DOHH2 (cell line): ENCODE measurements at regions not wholly inside any gene's neighbourhood (a gene's known extent, or its start where the extent isn't known, plus 50 kb on each side); places are given as distances from the start of the nearest gene placed in this dataset.

Experiments
- H3F3A ChIP-seq: fragments of 200-600 bp; sonication (generic), shearing (Covaris generic); 2 replicates; pipeline ENCODE4 v1.6.0; 2016; ENCODE audit warnings: antibody characterized with exemption, mild to moderate bottlenecking; ENCODE audit not compliant: control insufficient read depth, insufficient read depth
- H3K27ac ChIP-seq: fragments of 200-600 bp; sonication (generic); 2 replicates; pipeline ENCODE4 v1.5.1; 2014; ENCODE audit warnings: low read depth, mild to moderate bottlenecking, low read length, moderate library complexity
- H3K27me3 ChIP-seq: fragments of 200-600 bp; sonication (generic); 2 replicates; pipeline ENCODE4 v1.6.1; 2014; ENCODE audit warnings: mild to moderate bottlenecking, low read length, mixed read lengths; ENCODE audit not compliant: control insufficient read depth
- H3K36me3 ChIP-seq: fragments of 200-600 bp; sonication (generic); 2 replicates; pipeline ENCODE4 v1.6.1; 2014; ENCODE audit warnings: mild to moderate bottlenecking, low read length, moderate library complexity, mixed read lengths; ENCODE audit not compliant: control insufficient read depth
- H3K4me1 ChIP-seq: fragments of 200-600 bp; sonication (generic); 2 replicates; pipeline ENCODE4 v1.6.1; 2014; ENCODE audit warnings: mild to moderate bottlenecking, low read length, mixed read lengths; ENCODE audit not compliant: control insufficient read depth
- H3K4me2 ChIP-seq: fragments of 200-600 bp; sonication (generic); 2 replicates; pipeline ENCODE4 v1.6.0; 2014; ENCODE audit warnings: mild to moderate bottlenecking, low read length, moderate library complexity
- H3K4me3 ChIP-seq: fragments of 200-600 bp; sonication (generic); 2 replicates; pipeline ENCODE4 v1.5.1; 2014; ENCODE audit warnings: mild to moderate bottlenecking, low read length, mixed read lengths
- H3K79me2 ChIP-seq: fragments of 200-600 bp; sonication (generic); 2 replicates; pipeline ENCODE4 v1.6.1; 2014; ENCODE audit warnings: mild to moderate bottlenecking, low read length, mixed read lengths; ENCODE audit not compliant: control insufficient read depth
- H3K9me2 ChIP-seq: fragments of 200-600 bp; sonication (generic); replicated peaks from 2 replicates; pipeline ENCODE4 v1.6.1; 2014; ENCODE audit warnings: mild to moderate bottlenecking, low read length, mixed read lengths; ENCODE audit not compliant: control insufficient read depth
- H3K9me3 ChIP-seq: fragments of 200-600 bp; sonication (generic); 2 replicates; pipeline ENCODE4 v1.6.1; 2014; ENCODE audit warnings: antibody characterized with exemption, low read length, mixed read lengths; ENCODE audit not compliant: control insufficient read depth, insufficient read depth
- H4K20me1 ChIP-seq: fragments of 200-600 bp; sonication (generic); 2 replicates; pipeline ENCODE4 v1.6.0; 2014; ENCODE audit warnings: low read depth, mild to moderate bottlenecking, antibody characterized with exemption, low read length, moderate library complexity; ENCODE audit not compliant: control insufficient read depth, insufficient read depth
- EZH2phosphoT487 ChIP-seq: fragments of 200-600 bp; sonication (generic); IDR thresholded peaks from 2 replicates; pipeline ENCODE4 v1.6.1; 2017; ENCODE audit warnings: borderline replicate concordance, mild to moderate bottlenecking, antibody characterized with exemption, low read length, moderate library complexity, mixed read lengths
- TF ChIP-seq, protein P1 (sequence below): fragments of 200-600 bp; sonication (generic); IDR thresholded peaks from one replicate; pipeline ENCODE4 v1.5.1; 2014; ENCODE audit warnings: antibody characterized with exemption, mild to moderate bottlenecking, low read depth, low read length; ENCODE audit not compliant: poor library complexity, severe bottlenecking

DNA sequence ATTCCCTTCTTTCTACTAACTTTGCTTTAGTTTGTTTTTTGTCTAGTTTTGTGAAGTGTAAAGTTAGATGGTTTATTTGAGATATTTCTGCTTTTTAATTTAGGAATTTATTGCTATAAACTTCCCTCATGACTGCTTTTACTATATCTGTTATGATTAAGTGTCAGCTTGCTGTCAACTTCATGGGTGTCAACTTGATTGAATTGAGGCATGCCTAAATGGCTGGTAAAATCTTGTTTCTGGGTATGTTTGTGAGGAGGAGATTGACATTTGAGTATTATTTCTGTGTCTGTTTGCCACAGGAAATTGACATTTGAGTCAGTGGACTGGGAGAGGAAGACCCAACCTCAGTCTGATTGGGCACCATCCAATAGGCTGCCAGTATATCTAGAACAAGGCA, 1147.0 kb upstream of the EYS start:
- Histone ChIP-seq H4K20me1 (no peaks in the 10 kb centered on the region), H3K4me2 (no peak overlapping the region), H3K4me3 (no peak overlapping the region), H3K9me2 (no peaks in the 10 kb centered on the region), H3K36me3 (no peaks in the 10 kb centered on the region), H3K9me3 (no peaks in the 10 kb centered on the region), H3K79me2 (no peaks in the 10 kb centered on the region), H3F3A (no peaks in the 10 kb centered on the region), H3K4me1 (no peaks in the 10 kb centered on the region), H3K27ac (no peak overlapping the region), H3K27me3 (no peaks in the 10 kb centered on the region)
- TF ChIP-seq EZH2phosphoT487 = no peak
- TF ChIP-seq, protein P1, sequence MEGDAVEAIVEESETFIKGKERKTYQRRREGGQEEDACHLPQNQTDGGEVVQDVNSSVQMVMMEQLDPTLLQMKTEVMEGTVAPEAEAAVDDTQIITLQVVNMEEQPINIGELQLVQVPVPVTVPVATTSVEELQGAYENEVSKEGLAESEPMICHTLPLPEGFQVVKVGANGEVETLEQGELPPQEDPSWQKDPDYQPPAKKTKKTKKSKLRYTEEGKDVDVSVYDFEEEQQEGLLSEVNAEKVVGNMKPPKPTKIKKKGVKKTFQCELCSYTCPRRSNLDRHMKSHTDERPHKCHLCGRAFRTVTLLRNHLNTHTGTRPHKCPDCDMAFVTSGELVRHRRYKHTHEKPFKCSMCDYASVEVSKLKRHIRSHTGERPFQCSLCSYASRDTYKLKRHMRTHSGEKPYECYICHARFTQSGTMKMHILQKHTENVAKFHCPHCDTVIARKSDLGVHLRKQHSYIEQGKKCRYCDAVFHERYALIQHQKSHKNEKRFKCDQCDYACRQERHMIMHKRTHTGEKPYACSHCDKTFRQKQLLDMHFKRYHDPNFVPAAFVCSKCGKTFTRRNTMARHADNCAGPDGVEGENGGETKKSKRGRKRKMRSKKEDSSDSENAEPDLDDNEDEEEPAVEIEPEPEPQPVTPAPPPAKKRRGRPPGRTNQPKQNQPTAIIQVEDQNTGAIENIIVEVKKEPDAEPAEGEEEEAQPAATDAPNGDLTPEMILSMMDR = no peak

DNA sequence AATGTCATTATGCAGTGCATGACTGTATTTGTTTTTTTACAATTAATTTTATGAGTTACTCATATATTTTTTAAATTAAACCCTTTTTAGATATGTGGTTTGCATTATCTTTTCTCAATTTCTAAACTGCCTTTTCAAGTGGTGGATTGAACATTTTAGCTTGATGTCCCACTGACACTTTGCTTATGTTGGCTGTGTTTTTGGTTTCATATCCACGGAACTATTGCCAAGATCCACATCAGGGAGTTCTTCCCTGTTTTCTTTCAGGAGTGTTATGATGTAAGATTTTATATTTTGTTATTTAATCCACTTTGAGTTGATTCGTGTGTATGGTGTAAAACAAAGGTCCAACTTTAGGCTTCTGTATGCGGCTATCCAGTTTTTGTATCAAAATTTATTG, 1144.9 kb upstream of the EYS start:
- H4K20me1 ChIP-seq = no peaks in the 10 kb centered on the region
- no peaks in the 10 kb centered on the region for H3K9me3 ChIP-seq
- no peak overlapping the region for H3K27ac ChIP-seq
- H3K79me2 ChIP-seq = no peaks in the 10 kb centered on the region
- H3K9me2 ChIP-seq = no peaks in the 10 kb centered on the region
- H3K4me2 ChIP-seq = no peak overlapping the region
- H3K4me3 ChIP-seq = no peak overlapping the region
- no peaks in the 10 kb centered on the region for H3F3A ChIP-seq
- TF ChIP-seq, protein P1 = no peak
- no peak for TF ChIP-seq EZH2phosphoT487
- H3K4me1 ChIP-seq = no peaks in the 10 kb centered on the region
- H3K27me3 ChIP-seq = no peaks in the 10 kb centered on the region
- H3K36me3 ChIP-seq = no peaks in the 10 kb centered on the region

DNA sequence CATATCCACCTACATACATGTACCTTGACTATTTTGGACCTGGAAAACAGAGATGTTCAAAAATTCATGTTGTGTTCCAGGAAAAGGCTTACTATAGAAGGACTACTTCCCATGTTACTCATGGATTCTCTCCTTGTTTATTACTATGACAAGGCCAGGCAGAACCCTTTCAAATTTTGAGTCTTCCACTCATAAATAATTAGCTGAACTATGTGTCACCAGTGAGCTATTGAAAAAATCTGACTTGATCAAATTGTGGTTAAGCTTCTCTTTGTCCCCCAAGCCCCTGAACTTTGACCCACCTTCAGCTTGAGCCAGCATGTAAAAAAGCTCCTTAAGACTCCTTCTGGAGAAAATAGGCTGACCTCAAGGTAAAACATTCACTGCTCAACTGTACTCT, 1142.8 kb upstream of the EYS start:
- no peak overlapping the region for H3K4me3 ChIP-seq
- no peaks in the 10 kb centered on the region for H3K9me3 ChIP-seq
- no peaks in the 10 kb centered on the region for H3F3A ChIP-seq
- TF ChIP-seq, protein P1 = no peak
- TF ChIP-seq EZH2phosphoT487 = no peak
- no peaks in the 10 kb centered on the region for H3K4me1 ChIP-seq
- H3K36me3 ChIP-seq = no peaks in the 10 kb centered on the region
- H3K27me3 ChIP-seq = no peaks in the 10 kb centered on the region
- H3K4me2 ChIP-seq = no peak overlapping the region
- H4K20me1 ChIP-seq = no peaks in the 10 kb centered on the region
- H3K79me2 ChIP-seq = no peaks in the 10 kb centered on the region
- no peak overlapping the region for H3K27ac ChIP-seq
- H3K9me2 ChIP-seq = no peaks in the 10 kb centered on the region
